ENCODE measurements at regions not wholly inside any gene's neighbourhood (a gene's known extent, or its start where the extent isn't known, plus 50 kb on each side); places are given as distances from the start of the nearest gene placed in this dataset.
"Not testable (repeated sequence)": the region's sequence is repeated elsewhere in the genome, so short reads cannot be mapped to it uniquely, and the experiment has no call there.

DNA sequence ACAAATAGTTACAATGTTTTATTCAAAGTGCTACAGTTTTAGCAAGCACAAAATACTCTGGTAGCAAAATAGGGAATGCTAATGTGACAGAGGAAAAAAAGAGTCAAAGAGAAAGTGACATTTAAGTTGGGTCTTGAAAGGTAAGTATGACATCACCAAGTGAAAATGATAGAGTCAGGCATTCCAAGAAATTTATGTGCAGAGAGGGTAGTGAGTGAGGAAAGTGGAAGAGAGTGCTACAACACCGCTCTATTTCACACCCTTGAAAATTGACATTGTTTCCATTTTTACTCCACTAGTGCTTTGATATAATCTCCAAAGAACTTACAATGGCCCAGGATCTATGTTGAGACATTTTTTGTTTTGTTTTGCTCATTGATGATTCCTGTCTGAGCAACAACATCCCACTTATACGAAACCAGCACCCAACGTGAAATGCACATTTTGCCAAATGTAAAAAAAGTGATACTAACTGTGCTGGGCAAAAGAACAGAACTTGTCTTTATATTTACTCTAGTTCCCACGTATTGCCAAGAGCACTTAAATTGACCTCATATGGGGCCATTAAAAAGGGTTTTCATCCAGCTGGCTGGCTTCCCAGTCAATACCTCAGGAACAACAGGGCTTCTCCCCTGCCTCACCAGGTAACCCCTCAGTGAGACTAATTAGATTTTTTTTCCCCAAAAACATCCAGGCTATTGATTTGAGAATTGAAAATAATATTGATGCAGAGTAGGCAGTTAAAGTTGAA is 206.3 kb upstream of the NR5A2 start:
- DNase-seq: no peak

DNA sequence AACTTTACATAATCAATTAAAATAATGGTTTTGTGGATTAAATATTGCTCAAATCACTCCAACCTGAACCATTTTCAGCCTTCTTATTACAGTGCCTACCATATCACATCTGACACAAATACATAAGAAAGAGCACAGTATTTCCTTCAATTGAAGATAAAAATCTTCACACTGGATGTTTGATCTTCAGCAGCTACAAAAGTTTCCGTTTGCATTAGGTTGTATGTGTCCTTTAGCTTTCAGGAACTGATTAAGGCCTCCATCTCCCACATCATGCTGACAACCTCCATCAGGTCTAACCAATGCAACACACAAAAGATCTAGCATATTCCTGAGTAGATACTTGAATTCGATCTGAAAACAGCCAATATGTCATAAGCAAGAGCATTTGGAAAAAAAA is 195.1 kb upstream of the NR5A2 start:
- DNase-seq: no peak

DNA sequence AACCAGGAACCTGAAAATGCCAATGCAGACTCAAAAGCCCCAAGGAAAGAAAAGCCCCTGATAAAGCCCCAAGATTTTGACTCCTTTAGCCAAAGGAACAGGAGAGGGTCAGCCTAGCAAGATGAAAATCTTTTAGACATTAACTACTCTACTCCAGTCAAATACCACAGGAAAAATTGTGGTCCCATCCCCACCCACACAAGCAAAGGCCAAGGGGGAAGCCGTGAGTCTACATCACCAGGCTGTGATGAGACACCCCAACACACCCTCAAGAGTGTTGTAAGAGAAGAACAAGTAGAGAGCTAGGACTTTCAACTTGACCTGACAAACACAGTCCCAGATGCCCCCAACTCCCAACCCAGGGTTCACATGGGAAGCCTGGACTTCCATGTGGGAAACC is 192.8 kb upstream of the NR5A2 start:
- DNase-seq: no peak

DNA sequence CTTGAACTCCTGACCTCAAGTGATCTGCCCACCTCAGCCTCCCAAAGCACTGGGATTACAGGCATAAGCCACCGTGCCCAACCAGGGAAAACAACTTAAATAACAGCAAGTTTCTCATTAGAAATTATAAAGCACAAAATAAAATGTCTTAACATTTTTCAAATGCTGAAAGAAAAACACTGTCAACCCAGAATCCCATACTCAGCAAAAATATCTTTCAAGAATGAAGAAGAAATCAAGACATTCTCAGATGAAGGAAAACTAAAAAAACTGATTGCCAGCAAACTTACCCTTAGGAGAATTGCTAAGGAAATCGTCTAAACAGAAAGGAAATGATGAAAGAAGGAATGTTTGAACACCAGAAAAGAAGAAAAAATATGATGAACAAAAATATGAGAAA is 191.1 kb upstream of the NR5A2 start:
- no peak for DNase-seq

DNA sequence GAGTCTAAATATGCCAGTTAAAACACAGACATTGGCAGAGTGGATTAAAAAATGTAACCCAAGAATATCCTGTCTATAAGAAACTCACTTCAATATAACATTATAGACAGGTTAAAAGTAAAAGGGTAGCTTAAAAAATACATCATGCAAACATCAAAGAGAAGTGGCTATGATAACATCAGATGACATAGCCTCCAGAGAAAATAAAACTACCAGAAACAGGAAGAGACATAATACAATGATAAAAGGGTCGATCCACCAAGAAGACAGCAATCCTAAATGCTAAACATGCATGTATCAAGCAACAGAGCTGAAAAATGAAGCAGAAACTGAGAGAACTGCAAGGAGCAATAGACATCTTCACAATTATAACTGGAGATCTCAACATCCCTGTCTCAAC is 190.2 kb upstream of the NR5A2 start:
- no peak for DNase-seq

DNA sequence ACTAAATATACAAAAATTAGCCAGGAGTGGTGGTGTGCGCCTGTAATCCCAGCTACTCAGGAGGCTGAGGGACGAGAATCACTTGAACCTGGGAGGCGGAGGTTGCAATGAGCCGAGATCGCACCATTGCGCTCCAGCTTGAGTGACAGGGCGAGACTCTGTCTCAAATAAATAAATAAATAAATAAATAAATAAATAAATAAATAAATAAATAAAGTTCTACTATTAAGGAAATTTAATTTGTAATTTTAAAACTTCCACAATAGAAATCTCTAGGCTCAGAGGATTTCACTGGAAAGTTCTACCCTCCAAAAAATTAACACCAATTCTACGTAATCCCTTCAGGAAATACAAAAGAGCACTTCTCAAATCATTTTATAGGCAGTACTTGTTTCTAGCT is 187.9 kb upstream of the NR5A2 start:
- not testable (repeated sequence) for DNase-seq

DNA sequence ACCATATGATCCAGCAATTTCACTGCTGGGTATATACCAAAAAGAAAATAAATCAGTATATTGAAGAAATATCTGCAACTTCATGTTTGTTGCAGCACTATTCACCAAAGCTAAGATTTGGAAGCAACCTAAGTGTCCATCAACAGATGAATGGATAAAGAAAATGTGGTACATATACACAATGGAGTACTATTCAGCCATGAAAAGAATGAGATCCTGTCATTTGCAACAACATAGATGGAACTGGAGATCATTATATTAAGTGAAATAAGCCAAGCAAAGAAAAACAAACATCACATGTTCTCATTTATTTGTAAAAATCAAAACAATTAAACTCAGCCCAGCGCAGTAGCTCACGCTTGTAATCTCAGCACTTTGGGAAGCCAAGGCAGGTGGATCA is 184.4 kb upstream of the NR5A2 start:
- DNase-seq: not testable (repeated sequence)

DNA sequence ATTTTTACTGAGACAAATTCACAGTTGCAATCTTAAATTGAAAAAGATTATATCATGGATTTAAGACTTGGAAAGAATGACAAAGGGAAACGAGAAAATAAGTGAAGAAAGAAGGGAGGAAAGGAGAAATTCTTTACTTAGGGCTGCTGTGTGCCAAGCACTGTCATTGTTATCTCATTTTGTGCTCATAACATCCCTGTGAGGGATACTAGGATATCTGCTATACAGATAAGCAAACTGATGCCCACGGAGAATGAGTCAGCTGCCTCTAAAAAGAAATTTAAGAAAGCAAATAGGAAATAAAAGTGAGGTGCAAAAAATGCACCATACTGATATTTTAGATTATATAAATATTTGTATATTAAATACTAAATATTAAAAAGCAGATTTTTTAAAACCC is 183.6 kb upstream of the NR5A2 start:
- no peak for DNase-seq

DNA sequence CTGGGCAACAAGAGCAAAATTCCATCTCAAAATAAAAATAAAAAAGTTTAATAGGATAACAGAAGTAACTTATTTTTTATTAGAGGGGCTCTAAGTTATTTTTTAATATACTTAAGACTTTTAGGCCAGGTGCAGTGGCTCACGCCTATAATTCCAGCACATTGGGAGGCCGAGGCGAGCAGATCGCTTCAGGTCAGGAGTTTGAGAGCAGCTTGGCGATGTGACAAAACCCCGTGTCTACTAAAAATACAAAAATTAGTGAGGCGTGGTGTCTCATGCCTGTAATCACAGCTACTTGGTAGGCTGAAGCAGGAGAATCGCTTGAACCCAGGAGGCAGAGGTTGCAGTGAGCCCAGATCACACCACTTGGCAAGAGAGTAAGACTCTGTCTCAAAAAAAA is 180.5 kb upstream of the NR5A2 start:
- DNase-seq: no peak

DNA sequence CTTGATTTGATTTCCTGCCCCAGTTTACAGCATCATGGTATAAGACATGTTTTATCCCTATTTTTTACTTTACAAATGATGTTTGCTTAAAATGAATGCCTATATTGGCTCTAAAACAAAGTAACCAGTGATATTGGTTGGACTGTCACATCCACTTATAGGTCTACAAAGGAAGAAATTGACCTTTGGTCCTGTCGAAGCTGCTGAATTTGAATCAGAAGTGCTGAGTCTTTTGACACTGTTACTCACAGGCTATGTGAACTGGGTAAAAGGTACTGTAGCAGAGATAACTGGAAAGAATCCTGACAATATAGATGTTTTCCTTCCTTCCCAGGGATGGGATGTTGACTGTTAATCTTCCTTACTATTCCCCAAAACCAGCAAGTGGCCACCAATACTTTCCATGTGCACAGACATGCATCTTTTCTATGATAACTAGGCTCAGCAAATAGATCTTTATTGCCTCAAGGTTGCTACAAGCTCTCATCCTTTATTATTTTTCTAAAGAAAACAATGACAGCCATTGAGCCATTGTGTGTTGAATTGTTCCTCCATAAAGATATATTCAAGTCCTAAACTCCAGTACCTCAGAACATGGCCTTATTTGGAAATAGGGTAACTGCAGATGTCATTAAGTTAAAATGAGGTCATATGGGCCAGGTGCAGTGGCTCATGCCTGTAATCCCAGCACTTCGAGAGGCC is 175.9 kb upstream of the NR5A2 start:
- DNase-seq: no peak

DNA sequence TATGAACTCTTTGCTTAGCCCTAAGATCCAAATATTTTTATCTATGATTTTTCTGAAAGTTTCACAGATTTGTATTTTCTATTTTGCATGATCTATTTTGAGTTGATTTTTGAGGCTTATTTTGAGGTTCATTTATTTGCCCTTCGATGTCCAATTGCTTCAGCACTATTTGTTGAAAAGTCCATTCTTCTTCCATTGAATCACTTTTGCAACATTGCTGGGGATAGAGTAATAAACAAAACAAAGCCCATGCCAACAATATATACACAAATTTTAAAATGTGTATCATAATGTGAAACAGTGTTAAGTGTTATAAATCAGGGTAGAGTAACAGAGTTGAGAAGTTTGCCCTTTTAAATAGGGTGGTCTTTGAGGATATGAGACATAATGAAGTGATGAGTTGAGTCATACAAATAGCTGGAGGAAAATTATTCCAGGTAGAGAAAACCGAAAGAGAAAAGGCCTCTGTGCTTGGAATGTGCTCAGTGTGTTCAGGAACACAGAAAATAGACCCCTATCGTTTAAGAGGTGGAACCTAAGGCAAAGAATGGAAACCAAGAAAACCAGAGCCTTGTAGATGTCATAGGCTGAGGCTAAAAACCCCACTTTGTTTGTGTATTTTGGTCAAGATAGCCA is 172.7 kb upstream of the NR5A2 start:
- DNase-seq: no peak

DNA sequence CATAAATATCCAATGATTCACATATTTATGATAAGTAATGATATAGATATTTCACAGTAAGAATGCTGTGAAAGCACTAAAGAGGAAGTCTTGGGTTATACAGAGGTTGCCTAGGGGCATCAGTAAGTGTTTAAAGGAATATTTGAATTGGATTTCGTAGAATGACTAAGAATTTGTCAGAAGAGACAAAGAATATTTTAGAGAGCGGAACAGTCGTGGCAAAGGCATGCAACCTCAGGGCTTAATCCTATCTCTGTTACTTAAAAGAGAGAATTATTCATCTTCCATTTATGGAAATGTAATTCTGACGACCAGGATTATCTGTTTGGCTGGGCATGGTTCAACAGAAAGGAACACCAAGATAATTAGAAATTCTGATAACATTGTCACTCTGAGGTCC is 171.9 kb upstream of the NR5A2 start:
- DNase-seq: no peak

DNA sequence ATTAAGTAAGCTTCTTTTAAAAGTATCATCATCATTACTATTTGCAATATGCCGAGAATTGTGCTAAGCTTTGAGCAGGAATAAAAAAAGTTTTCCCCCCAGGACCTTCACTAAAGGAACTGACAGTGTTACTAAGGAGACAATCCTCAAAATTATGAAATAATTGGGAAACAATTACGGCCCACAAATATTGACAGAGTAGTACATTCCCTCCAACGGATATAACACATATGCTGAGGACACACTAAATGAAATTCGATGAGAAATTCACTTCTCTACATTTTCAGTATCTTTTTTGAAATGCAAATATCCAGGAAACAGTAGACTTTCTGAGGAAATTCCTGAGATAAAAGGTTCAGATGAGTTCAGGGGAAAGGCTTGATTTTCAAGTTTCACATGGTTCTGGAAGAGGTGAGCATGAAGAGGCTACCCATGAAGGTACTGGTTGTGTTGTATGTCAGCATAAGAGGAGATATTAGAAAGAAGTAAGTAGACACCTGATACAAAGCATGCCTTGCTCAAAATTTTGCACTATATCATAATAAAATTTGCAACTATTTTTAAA is 171.2 kb upstream of the NR5A2 start:
- no peak for DNase-seq

DNA sequence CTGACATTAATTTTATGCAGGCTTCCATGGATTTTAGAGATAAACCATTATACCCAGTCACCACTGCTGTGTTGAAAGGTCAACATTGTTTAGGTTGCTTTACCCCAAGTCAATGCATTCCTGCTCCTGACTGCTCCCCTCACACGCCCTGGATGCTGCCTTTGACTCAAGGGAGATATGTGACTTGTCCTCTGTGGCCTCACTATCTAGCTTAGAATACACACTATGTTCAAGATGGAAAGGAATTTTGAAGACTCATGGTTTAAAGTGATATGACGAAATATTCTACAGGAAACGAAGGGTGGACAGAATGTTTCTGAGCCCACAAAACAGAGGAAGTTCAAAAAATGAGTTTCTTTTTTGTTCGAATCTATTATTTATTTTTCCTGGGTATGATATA is 170.4 kb upstream of the NR5A2 start:
- no peak for DNase-seq

DNA sequence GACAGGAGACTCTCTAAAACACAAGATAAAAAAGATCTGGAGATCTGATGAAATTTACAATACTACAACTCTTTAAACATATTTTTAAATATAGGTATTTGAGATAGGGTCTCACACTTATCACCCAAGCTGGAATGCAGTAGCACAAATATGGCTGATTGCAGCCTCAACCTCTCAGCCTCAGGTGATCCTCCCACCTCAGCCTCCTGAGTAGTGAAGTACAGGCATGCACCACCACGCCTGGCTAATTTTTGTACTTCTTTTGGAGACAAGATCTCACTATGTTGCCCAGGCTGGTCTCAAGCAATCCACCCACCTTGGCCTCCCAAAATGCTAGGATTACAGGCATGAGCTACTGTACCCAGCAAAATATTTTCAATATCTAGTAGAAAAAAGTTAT is 170.0 kb upstream of the NR5A2 start:
- no peak for DNase-seq

DNA sequence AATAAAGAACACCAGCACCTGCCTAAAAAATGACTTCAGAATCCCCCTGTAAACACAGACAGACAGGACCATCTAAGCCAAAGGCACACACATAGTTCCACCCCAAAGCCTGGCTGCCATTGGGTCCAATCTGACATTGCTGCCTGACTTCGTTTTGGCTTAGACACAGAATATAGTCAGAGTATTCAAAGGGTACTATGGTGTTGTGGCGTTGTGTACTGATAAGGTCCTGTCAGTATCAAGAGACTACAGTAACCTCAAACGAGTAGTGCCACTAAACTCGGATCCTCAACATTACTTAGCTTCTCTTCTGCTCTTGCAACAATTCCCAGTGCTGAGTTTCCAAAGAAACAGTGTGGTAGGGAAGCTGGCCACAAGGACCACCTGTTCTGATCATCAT is 169.3 kb upstream of the NR5A2 start:
- DNase-seq: no peak

DNA sequence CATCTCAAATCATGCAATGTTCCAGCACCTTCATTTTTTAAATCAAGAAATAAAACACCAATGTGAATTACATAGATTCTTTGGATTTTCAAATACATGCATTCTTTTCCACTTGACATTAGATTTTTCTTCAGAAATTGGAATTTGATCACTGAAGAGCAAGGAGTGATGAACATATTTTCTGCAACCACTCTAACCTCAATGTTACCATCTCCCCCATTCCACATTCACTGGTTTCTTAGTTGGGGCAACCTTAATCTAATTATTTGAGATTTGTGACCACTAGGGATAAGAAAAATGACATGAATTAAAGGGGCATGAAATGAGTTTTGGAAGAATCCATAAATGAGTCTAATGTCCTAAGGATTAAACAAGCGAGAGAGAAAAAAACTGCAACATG is 168.7 kb upstream of the NR5A2 start:
- no peak for DNase-seq

DNA sequence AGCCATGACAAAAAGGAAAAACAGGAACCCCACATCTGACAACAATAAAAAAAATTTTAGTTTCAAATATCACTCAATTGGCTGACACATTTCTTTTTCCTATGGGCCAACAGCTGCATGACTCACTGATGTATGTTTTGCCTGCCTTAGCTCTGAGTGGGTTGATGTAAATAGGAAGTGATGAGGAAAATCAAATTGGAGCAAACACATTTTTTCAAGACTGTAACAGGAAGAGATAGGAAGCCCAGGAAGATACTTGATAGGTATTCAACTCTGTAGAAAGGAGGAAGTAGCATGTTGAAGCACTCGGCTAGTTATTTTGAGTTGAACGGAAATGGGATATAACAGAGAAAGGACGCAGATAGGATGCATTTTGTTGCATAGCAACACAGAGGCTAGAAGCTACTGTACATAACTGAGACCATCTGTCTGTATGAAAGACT is 168.0 kb upstream of the NR5A2 start:
- DNase-seq: no peak

DNA sequence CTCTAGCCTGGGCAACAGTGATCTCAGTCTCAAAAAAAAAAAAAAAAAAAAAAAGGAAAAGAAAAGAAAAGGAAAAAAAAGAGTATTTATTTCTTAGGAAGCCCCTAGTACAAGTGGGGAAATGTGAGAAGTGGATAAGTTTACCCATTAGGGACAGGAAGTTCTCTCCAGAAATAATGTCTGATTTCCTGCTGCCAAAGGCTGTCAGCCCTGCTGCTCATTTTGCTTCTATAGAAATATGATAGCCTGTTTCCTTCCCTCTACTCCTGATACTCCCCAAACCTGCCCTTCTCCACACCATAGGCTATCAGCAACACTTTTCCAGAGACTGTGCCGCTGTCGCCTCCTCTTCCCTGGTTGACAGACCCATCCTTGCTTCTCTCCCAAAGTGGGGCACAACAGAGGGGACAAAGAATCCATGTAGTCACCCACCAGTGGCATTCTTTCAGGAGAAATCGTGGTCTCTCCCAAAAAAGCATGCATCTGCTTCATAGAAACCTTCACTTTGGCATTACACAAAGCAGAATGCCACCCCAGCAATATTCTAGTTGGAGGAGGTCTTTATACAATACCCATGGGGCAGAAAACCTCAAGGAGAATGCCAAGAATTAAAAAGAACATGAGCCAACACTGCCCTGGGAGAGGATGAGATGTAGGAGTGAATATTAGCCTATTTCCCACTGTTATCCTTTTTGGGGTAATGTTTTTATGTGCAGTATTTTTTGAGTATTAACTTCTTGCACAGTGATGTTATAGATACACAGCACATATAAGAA is 166.3 kb upstream of the NR5A2 start:
- DNase-seq: no peak

DNA sequence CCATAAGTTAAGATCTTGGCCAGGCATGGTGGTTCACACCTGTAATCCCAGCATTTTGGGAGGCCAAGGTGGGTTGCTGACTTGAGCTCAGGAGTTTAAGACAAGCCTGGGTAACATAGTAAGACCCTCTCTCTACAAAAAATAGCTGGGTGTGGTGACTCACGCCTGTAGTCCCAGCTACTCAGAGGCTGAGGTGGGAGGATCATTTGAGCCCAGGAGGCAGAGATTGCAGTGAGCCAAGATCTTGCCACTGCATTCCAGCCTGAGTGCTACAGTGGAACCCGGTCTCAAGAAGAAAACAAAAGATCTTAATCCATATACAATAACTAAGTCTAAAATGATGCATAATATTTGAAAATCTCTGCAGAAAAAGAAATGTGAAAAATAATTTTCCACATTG is 165.5 kb upstream of the NR5A2 start:
- no peak for DNase-seq

DNA sequence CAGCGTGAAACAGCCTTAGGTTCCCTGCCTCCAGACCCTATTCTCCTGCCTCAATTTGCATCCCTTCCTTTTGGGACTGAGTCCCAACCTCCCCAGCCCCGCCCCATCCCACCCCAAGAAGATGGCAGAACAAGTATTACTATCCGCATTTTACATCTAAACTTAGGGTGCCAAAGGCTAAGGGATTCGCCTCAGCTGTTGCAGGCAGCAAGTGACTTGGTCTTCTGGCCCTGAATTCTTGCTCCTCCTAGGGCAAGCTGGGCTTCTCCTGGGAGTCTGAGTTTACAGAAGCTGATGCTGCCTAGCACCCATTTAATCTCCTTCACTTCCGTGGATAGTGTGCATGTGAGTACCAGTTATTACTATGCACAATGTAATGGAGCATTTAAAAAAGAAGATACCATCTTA is 161.3 kb upstream of the NR5A2 start:
- DNase-seq: no peak

DNA sequence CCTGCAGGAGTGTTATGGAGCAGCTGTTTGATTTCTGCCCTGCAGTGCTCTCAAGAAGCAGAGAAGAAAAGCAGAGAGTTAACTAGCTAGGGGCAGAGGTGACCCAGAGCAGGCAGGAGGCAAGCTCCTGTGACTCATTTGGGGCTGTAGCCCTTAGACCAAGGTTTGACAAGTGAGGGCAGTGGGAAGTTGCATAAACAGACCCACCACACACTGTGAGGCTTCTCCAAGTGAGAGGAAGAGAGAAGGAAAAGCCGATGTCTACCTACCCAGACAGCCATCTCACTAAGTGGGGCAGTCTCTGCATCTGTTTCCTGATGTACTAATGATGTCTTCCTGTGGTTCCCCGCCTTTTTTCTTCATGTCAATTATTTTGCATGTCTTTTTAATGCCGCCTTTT is 159.9 kb upstream of the NR5A2 start:
- no peak for DNase-seq

DNA sequence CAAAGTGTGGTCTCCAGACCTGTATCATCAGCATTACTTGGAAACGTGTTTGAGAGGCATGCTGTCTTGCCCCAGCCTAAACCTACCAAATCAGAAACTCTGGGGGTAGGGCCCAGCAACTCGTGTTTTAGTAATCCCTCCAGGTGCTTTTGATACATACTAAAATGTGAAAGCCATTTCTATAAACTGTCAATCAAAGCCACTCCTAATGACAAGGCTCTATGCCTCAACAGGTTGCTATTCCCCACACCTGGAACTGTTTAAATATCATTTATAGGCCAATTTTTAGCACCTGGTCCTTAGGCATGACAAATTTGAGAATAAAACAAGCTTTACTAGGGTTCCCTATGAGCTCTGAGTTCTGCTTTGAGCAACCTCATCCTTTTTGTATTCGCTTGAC is 158.7 kb upstream of the NR5A2 start:
- DNase-seq: no peak

Data from NCI-H1048 (cell line).